NB4 (cell line): ENCODE measurements at regions not wholly inside any gene's neighbourhood (a gene's known extent, or its start where the extent isn't known, plus 50 kb on each side); places are given as distances from the start of the nearest gene placed in this dataset.
A peak's percentile ranks its signal among the peaks of the same experiment; 100 is the strongest.

Experiments used
- DNase-seq: peaks from one replicate; pipeline ENCODE4 v3.0.0; 2010; ENCODE audit warnings: low read depth
- H3K4me3 ChIP-seq: one replicate; pipeline ENCODE4 v1.5.1; 2011; ENCODE audit warnings: mild to moderate bottlenecking, low read depth, low read length, moderate library complexity
- MYC ChIP-seq: IDR thresholded peaks from 2 replicates; pipeline ENCODE4 v1.6.1; 2011; ENCODE audit warnings: low read depth, low read length
- POLR2A ChIP-seq: IDR thresholded peaks from 2 replicates; pipeline ENCODE4 v1.6.1; 2011; ENCODE audit warnings: mild to moderate bottlenecking; ENCODE audit not compliant: insufficient read length; ENCODE audit errors: extremely low read depth
- TF ChIP-seq, protein P1 (sequence below): IDR thresholded peaks from one replicate; pipeline ENCODE4 v1.5.1; 2012; ENCODE audit warnings: low read depth, low read length
- TF ChIP-seq, protein P2 (sequence below): IDR thresholded peaks from 2 replicates; pipeline ENCODE4 v1.6.1; 2011; ENCODE audit warnings: low read depth, low read length

DNA sequence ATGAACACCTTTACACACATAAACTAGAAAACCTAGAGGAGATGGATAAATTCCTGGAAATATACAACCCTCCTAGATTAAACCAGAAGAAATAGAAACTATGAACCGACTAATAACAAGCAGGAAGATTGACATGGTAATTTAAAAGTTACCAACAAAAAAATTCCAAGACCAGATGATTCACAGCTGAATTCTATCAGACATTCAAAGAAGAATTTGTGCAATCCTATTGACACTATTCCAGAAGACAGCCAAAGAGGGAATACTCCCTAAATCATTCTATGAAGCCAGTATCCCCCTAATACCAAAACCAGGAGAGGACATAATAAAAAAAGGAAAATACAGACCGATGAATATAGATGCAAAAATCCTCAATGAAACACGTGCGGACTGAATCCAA lies 102.6 kb upstream of the KRR1 start:
- no peak for DNase-seq
- no peak overlapping the region for H3K4me3 ChIP-seq
- TF ChIP-seq, protein P1, sequence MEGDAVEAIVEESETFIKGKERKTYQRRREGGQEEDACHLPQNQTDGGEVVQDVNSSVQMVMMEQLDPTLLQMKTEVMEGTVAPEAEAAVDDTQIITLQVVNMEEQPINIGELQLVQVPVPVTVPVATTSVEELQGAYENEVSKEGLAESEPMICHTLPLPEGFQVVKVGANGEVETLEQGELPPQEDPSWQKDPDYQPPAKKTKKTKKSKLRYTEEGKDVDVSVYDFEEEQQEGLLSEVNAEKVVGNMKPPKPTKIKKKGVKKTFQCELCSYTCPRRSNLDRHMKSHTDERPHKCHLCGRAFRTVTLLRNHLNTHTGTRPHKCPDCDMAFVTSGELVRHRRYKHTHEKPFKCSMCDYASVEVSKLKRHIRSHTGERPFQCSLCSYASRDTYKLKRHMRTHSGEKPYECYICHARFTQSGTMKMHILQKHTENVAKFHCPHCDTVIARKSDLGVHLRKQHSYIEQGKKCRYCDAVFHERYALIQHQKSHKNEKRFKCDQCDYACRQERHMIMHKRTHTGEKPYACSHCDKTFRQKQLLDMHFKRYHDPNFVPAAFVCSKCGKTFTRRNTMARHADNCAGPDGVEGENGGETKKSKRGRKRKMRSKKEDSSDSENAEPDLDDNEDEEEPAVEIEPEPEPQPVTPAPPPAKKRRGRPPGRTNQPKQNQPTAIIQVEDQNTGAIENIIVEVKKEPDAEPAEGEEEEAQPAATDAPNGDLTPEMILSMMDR = no peak
- TF ChIP-seq, protein P2, sequence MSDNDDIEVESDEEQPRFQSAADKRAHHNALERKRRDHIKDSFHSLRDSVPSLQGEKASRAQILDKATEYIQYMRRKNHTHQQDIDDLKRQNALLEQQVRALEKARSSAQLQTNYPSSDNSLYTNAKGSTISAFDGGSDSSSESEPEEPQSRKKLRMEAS = no peak
- TF ChIP-seq POLR2A (no peak), MYC (no peak)

DNA sequence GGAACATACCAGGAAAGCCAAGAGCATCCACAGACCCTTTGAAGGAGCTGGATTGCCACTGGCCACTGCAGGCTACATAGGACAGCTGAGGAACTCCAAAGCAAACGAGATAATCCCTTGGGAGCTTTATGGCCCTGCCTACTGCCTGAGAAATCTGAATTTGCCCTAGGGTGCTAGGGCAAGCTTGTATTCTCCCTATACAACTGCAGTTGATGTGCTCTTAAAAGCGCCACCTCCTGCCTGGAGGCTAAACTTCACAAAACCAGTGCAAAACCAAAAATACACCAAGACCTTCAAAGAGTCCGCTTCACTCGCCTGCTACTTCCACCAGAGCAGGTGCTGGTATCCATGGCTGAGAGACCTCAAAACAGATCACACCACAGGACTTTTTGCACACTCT lies 99.6 kb upstream of the KRR1 start:
- TF ChIP-seq, protein P1 = no peak
- TF ChIP-seq POLR2A (no peak), MYC (no peak)
- TF ChIP-seq, protein P2 = no peak
- H3K4me3 ChIP-seq = no peak overlapping the region
- DNase-seq = peak; percentile 4

DNA sequence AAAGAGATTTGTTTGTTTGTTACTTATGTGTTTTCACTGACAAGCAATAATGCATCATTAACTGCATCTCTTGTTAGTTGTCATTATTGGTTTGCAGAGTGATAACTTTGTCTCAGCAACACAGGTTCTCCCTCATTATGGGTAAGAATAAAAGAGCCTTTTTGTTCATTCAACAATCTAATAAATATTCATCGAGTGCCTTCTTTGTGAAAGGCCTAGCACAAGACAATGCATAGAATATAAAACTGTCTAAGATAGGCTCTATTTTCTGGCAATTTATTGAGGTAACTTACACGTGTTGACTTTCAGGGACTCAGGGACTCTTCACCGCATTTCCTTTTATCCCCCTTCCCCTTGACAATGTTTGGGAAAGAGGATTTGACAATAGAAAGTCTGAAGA lies 95.5 kb upstream of the KRR1 start:
- H3K4me3 ChIP-seq = no peak overlapping the region
- DNase-seq = no peak
- TF ChIP-seq, protein P1 = no peak
- TF ChIP-seq, protein P2 = no peak
- TF ChIP-seq MYC (no peak), POLR2A (no peak)

DNA sequence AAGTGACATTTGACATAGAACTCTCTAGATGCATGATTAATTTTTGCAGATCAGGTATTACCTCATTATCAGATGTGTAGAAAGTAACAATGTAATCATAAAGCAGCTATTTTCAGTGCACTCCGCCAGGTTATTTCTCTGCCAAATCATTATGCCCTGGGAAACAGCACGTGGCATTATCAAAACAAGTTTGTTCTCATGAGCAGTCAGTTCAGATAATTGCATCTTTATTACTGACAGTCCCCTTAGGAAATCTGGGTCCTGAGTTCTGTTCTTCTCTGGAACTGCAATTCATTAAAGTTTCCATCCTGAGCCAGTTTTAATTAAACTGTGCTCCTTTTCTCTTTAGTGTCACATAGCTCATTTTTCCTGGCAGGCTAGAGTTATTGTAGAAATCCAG lies 94.7 kb upstream of the KRR1 start:
- TF ChIP-seq, protein P2 = no peak
- TF ChIP-seq, protein P1 = no peak
- TF ChIP-seq POLR2A (no peak), MYC (no peak)
- no peak overlapping the region for H3K4me3 ChIP-seq
- DNase-seq = no peak

DNA sequence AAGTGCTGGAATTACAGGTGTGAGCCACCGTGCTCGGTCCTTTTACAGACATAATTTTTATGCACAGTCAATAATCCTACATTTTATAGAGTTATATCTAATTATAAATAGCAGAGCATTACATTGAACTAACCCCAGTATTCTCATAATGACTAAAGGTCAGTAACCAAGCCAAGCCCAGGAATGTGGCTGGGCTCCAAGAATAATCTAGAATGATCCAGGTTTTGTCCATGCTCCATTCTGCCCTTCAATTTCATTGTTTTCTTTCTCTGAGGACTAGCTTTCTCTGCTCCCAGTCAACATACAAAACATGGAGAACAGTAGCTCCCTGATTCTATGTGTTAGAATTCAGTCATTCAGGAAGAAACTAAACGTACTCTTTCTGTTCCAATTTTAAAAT lies 92.1 kb upstream of the KRR1 start:
- no peak overlapping the region for H3K4me3 ChIP-seq
- no peak for TF ChIP-seq MYC
- TF ChIP-seq, protein P1 = no peak
- DNase-seq = no peak

DNA sequence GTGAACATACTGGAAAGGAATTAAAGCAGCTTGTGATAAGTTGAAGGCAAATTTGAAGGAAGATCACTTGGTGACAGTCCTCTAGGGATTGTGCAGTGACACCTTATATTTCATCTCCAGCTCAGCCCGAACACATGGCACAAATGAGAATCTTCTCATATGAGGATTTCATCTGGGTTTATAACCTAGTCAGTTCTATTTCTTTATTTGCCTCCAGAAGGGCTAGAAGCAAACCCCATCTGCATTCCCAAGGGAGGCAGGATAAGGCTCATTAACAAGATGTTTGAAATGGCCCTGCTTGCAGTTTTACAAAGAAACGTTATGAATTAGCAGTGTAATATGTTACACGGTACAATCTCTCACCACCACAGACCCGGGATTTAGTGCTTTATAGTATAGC lies 90.7 kb upstream of the KRR1 start:
- TF ChIP-seq MYC (no peak), POLR2A (no peak)
- TF ChIP-seq, protein P1 = no peak
- TF ChIP-seq, protein P2 = no peak
- DNase-seq = no peak
- H3K4me3 ChIP-seq = no peak overlapping the region
